ENCODE measurements at regions not wholly inside any gene's neighbourhood (a gene's known extent, or its start where the extent isn't known, plus 50 kb on each side); places are given as distances from the start of the nearest gene placed in this dataset.

DNA sequence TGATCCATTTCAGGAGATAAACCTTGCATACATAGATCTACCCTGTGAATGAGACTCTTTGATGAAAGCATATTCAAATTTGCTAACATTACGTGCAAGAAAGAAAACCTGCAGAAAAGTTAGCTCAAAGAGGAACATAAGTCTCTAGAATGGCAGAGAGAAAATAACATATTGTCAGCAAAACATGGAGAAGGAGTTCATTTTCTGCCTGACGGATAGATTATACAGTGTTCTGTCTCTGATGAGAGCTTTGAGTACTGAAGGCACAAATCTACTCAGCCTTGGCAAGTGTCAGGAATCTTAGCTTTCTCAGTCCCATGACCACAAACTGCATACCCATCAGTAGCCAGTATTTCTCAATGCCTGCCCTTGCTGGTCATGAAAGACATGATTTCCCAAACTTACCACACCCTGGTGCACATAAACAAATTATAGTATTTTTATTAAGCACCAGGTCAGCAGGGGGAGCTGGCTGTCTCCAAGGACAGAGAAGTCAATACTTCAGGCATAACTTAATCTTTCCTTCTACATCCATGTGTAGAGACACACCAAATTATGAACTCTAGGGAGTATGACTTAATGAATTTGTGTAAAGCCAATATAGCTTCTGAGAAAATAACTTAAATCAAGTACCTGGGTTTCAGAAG is 401.2 kb upstream of the SOX11 start:
- TF ChIP-seq, protein P1, sequence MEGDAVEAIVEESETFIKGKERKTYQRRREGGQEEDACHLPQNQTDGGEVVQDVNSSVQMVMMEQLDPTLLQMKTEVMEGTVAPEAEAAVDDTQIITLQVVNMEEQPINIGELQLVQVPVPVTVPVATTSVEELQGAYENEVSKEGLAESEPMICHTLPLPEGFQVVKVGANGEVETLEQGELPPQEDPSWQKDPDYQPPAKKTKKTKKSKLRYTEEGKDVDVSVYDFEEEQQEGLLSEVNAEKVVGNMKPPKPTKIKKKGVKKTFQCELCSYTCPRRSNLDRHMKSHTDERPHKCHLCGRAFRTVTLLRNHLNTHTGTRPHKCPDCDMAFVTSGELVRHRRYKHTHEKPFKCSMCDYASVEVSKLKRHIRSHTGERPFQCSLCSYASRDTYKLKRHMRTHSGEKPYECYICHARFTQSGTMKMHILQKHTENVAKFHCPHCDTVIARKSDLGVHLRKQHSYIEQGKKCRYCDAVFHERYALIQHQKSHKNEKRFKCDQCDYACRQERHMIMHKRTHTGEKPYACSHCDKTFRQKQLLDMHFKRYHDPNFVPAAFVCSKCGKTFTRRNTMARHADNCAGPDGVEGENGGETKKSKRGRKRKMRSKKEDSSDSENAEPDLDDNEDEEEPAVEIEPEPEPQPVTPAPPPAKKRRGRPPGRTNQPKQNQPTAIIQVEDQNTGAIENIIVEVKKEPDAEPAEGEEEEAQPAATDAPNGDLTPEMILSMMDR (IDR thresholded peaks at IDR 0.05) = no peak
- no peak for TF ChIP-seq POLR2AphosphoS5 (IDR thresholded peaks at IDR 0.05)
- no peak for TF ChIP-seq POLR2A (IDR thresholded peaks at IDR 0.05; ENCODE audit: low read depth)
